SK-N-SH (cell line): ENCODE measurements at regions not wholly inside any gene's neighbourhood (a gene's known extent, or its start where the extent isn't known, plus 50 kb on each side); places are given as distances from the start of the nearest gene placed in this dataset.
"Not testable (repeated sequence)": the region's sequence is repeated elsewhere in the genome, so short reads cannot be mapped to it uniquely, and the experiment has no call there.

Experiments
- CTCF ChIA-PET: fragments of 300-600, 350-600 bp; formaldehyde crosslinking; extraction: SDS; loops from one replicate; lab custom pipeline; 2021; lab: Yijun Ruan, JAX
- POLR2A ChIA-PET: fragments of 350-600 bp; sonication (Branson Sonifier 250); formaldehyde crosslinking; extraction: SDS; loops from one replicate; lab custom pipeline; 2020; ENCODE audit warnings: antibody characterized with exemption, inconsistent platforms; lab: Yijun Ruan, JAX
- DNase-seq: peaks from one replicate; pipeline ENCODE4 v3.0.0; 2012
- H2AFZ ChIP-seq: fragments of 200-600 bp; sonication (generic); 2 replicates; pipeline ENCODE4 v1.8.1; 2016; ENCODE audit warnings: antibody characterized with exemption, mild to moderate bottlenecking, low read depth
- H3F3A ChIP-seq: fragments of 200-600 bp; sonication (generic); replicated peaks from 2 replicates; pipeline ENCODE3; 2016; ENCODE audit warnings: antibody characterized with exemption, mild to moderate bottlenecking; ENCODE audit not compliant: insufficient read depth
- H3K27ac ChIP-seq, 2 experiments: fragments of 200-500 bp in 1 of 2; fragments of 200-600 bp in 1 of 2; sonication (Bioruptor generic) in 1 of 2; sonication (generic), shearing (Covaris generic) in 1 of 2; 2 replicates each; pipeline versions ENCODE4 v1.5.1 to v1.6.1; 2014 to 2016; ENCODE audit warnings: low read depth in 2 of 2, inconsistent platforms in 1 of 2, low read length in 1 of 2, mild to moderate bottlenecking in 1 of 2, mixed read lengths in 1 of 2
- H3K27me3 ChIP-seq: fragments of 200-600 bp; sonication (generic), shearing (Covaris generic); 2 replicates; pipeline ENCODE4 v1.6.1; 2016; ENCODE audit warnings: mixed run types; ENCODE audit not compliant: insufficient read depth
- H3K36me3 ChIP-seq, 2 experiments: fragments of 200-500 bp in 1 of 2; fragments of 200-600 bp in 1 of 2; sonication (Bioruptor generic) in 1 of 2; sonication (generic) in 1 of 2; replicated peaks in 1 of 2; 2 replicates each; pipeline versions ENCODE3 to v1.5.1; 2014 to 2016; ENCODE audit warnings: low read length in 1 of 2, mild to moderate bottlenecking in 1 of 2; ENCODE audit not compliant: insufficient read depth in 2 of 2, control insufficient read depth in 1 of 2
- H3K4me1 ChIP-seq, 2 experiments: fragments of 200-500 bp in 1 of 2; fragments of 200-600 bp in 1 of 2; sonication (Bioruptor generic) in 1 of 2; sonication (generic), shearing (Covaris generic) in 1 of 2; 2 replicates each; pipeline versions ENCODE4 v1.5.1 to v1.6.1; 2014 to 2016; ENCODE audit warnings: low read depth in 1 of 2, low read length in 1 of 2, mixed run types in 1 of 2; ENCODE audit not compliant: insufficient read depth in 2 of 2, control insufficient read depth in 1 of 2
- H3K4me2 ChIP-seq: fragments of 200-600 bp; sonication (generic), shearing (Covaris generic); 2 replicates; pipeline ENCODE4 v1.6.1; 2017; ENCODE audit warnings: mixed run types
- H3K4me3 ChIP-seq, 2 experiments: fragments of 200-500 bp in 1 of 2; fragments of 200-600 bp in 1 of 2; sonication (Bioruptor generic) in 1 of 2; sonication (generic), shearing (Covaris generic) in 1 of 2; 2 replicates each; pipeline versions ENCODE4 v1.5.1 to v1.8.1; 2014 to 2016; ENCODE audit warnings: low read depth in 2 of 2, inconsistent platforms in 1 of 2, low read length in 1 of 2, mild to moderate bottlenecking in 1 of 2, mixed read lengths in 1 of 2, moderate library complexity in 1 of 2
- H3K79me2 ChIP-seq: fragments of 200-600 bp; sonication (generic); 2 replicates; pipeline ENCODE4 v1.8.1; 2017; ENCODE audit warnings: mild to moderate bottlenecking; ENCODE audit not compliant: insufficient read depth
- H3K9ac ChIP-seq: fragments of 200-600 bp; sonication (generic); 2 replicates; pipeline ENCODE4 v1.6.1; 2017; ENCODE audit warnings: mixed run types
- H3K9me2 ChIP-seq: fragments of 200-600 bp; sonication (generic); 2 replicates; pipeline ENCODE4 v1.6.1; 2017; ENCODE audit warnings: mixed run types
- H3K9me3 ChIP-seq: fragments of 200-600 bp; sonication (generic); 2 replicates; pipeline ENCODE4 v1.6.1; 2017; ENCODE audit warnings: mixed run types, mild to moderate bottlenecking, moderate library complexity
- H4K20me1 ChIP-seq: fragments of 200-600 bp; sonication (generic); 2 replicates; pipeline ENCODE4 v1.6.1; 2017; ENCODE audit warnings: mild to moderate bottlenecking, mixed run types; ENCODE audit not compliant: insufficient read depth
- EZH2phosphoT487 ChIP-seq: fragments of 200-600 bp; sonication (generic); IDR thresholded peaks from 2 replicates; pipeline ENCODE4 v1.6.1; 2017; ENCODE audit warnings: low read depth, mixed run types, mild to moderate bottlenecking, antibody characterized with exemption, moderate library complexity, borderline replicate concordance
- GABPA ChIP-seq: IDR thresholded peaks from 2 replicates; pipeline ENCODE4 v1.4.0; 2012; ENCODE audit warnings: low read depth, mild to moderate bottlenecking
- GATA2 ChIP-seq: sonication (generic); formaldehyde crosslinking; IDR thresholded peaks from 2 replicates; pipeline ENCODE4 v1.5.0; 2020; ENCODE audit warnings: mild to moderate bottlenecking, missing genetic modification reagents
- NRF1 ChIP-seq: IDR thresholded peaks from 2 replicates; pipeline ENCODE4 v1.6.1; 2012; ENCODE audit warnings: low read depth, mild to moderate bottlenecking, low read length
- PBX3 ChIP-seq: IDR thresholded peaks from 2 replicates; pipeline ENCODE4; 2012
- POLR2AphosphoS5 ChIP-seq: IDR thresholded peaks from 2 replicates; pipeline ENCODE4 v1.6.1; 2012; ENCODE audit warnings: low read depth, low read length
- REST ChIP-seq: IDR thresholded peaks from 2 replicates; pipeline ENCODE4 v1.6.1; 2012; ENCODE audit warnings: mild to moderate bottlenecking, low read depth, low read length, moderate library complexity
- RFX5 ChIP-seq: IDR thresholded peaks from 2 replicates; pipeline ENCODE4 v1.6.1; 2012; ENCODE audit warnings: mild to moderate bottlenecking, improper control_type of control experiment, low read length
- RXRA ChIP-seq: IDR thresholded peaks from 2 replicates; pipeline ENCODE4 v1.4.0; 2012; ENCODE audit warnings: low read depth, mild to moderate bottlenecking, borderline replicate concordance
- SMC3 ChIP-seq: IDR thresholded peaks from 2 replicates; pipeline ENCODE4 v1.6.1; 2012; ENCODE audit warnings: low read depth, low read length, improper control_type of control experiment
- TCF12 ChIP-seq: IDR thresholded peaks from 2 replicates; pipeline ENCODE4 v1.4.0; 2012
- WGBS: methylation state at CpG from one replicate; pipeline ENCODE4 v1.1.6; 2017; ENCODE audit warnings: low lambda C conversion rate; 5-methylcytosine and 5-hydroxymethylcytosine counted together
- TF ChIP-seq, protein P1 (sequence below): fragments of 150-350 bp; IDR thresholded peaks from 2 replicates; pipeline ENCODE4 v1.6.1; 2017; ENCODE audit warnings: antibody characterized with exemption, low read length, low read depth, borderline replicate concordance

DNA sequence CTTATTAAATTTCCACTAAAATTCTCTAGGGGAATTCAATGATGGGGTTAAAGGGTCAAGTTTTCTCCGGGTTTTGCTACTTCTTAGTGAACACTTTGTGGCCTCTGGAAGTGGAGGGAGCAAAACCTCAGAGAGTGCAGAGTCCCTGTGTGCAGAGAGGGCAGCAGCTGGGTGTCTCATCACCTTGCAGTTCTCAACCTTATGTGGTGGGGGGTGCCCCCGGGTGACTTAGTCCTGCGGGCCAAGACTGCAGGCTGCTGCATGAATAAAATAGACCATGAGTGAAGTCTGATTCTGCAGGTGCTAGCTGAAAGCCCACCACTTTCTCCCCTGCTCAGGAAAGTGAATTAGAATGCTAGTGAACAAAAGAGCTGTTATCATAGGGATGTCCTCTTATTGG lies 191.6 kb downstream of the DLEU7 start (continued):
- TF ChIP-seq, protein P1, sequence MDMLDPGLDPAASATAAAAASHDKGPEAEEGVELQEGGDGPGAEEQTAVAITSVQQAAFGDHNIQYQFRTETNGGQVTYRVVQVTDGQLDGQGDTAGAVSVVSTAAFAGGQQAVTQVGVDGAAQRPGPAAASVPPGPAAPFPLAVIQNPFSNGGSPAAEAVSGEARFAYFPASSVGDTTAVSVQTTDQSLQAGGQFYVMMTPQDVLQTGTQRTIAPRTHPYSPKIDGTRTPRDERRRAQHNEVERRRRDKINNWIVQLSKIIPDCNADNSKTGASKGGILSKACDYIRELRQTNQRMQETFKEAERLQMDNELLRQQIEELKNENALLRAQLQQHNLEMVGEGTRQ: no peak
- no peak for TF ChIP-seq NRF1

DNA sequence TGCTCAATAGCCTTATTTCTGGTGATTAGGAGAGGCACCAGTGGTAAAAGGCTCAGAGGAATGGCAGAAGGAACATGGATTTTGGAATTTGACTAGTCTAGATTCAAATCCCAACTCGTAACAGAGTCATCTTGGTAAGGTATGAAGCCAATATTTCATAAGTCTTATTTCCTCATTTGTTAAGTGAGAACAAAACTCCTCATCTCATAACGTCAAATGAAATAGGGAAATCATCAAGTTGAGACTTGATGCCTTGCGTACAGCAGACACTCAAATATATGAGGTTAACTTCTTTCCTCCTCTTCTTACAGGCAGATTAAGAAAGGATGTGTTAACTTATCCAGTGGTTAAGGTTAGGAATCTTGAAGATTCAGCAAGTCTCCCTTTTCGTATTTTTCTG lies 189.2 kb downstream of the DLEU7 start:
- CTCF ChIA-PET: no interaction called here
- 91% methylated on average over 4 of the region's 4 CpGs for WGBS
- H3F3A ChIP-seq: no peaks in the 10 kb centered on the region
- H3K36me3 ChIP-seq: no peaks in the 10 kb centered on the region
- no peak for TF ChIP-seq TCF12
- TF ChIP-seq GABPA: no peak
- TF ChIP-seq SMC3: no peak
- TF ChIP-seq EZH2phosphoT487: no peak
- no peak for TF ChIP-seq POLR2AphosphoS5
- TF ChIP-seq RFX5: no peak
- TF ChIP-seq REST: no peak
- no peak for TF ChIP-seq PBX3
- TF ChIP-seq GATA2 (CRISPR knock-in tag): no peak
- TF ChIP-seq RXRA: no peak
- H3K9me2 ChIP-seq: no peaks in the 10 kb centered on the region
- no peaks in the 10 kb centered on the region for H4K20me1 ChIP-seq
- no peak overlapping the region for H3K4me3 ChIP-seq
- H3K4me2 ChIP-seq: no peak overlapping the region
- no peaks in the 10 kb centered on the region for H3K79me2 ChIP-seq
- peaks cover 0 to 7% of the 10 kb centered on the region in 2 experiments; a peak in 2 of 4 replicates for H3K4me1 ChIP-seq
- no peak overlapping the region for H3K9ac ChIP-seq
- H3K27me3 ChIP-seq: no peaks in the 10 kb centered on the region
- POLR2A ChIA-PET: no interaction called here
- no peak overlapping the region for H2AFZ ChIP-seq
- no peak overlapping the region for H3K27ac ChIP-seq
- no peak for DNase-seq
- no peaks in the 10 kb centered on the region for H3K9me3 ChIP-seq

- POLR2A ChIA-PET, CTCF ChIA-PET, H4K20me1 ChIP-seq: not testable (repeated sequence)
These were observed 181.6 kb downstream of the DLEU7 start for GRCh38 chr13:50661881-50662280.

More at GRCh38 chr13:50661881-50662280, 181.6 kb downstream of the DLEU7 start:
- WGBS: 89% methylated on average over 5 of the region's 5 CpGs
- not testable (repeated sequence) for H3K27me3 ChIP-seq, H3F3A ChIP-seq, H2AFZ ChIP-seq, H3K4me3 ChIP-seq, H3K9me2 ChIP-seq, H3K4me1 ChIP-seq, H3K4me2 ChIP-seq, DNase-seq, H3K9me3 ChIP-seq, H3K79me2 ChIP-seq, H3K9ac ChIP-seq, H3K36me3 ChIP-seq, H3K27ac ChIP-seq
